ENCODE measurements at regions not wholly inside any gene's neighbourhood (a gene's known extent, or its start where the extent isn't known, plus 50 kb on each side); places are given as distances from the start of the nearest gene placed in this dataset.

- TF ChIP-seq POLR2A (IDR thresholded peaks at IDR 0.05) (no peak), CTCF (IDR thresholded peaks at IDR 0.05) (no peak)
- WGBS, 4 donors: 73 to 84% (median 77%) methylated on average over 2 of the region's 2 CpGs
- Histone ChIP-seq H3K4me1 (replicated peaks in 1 of 2) (no peaks in the 10 kb centered on the region), H3K27me3 (no peaks in the 10 kb centered on the region), H3K4me3 (no peak overlapping the region), H3K27ac (no peak overlapping the region), H3K9me3 (replicated peaks in 1 of 3) (no peaks in the 10 kb centered on the region), H3K36me3 (replicated peaks in 1 of 2) (no peaks in the 10 kb centered on the region)
- intact Hi-C loops (cut with DNase I): no loop called here
- no peak for DNase-seq
Measured at GRCh38 chr13:73310366-73310765, 251.6 kb downstream of the KLF5 start.

DNA sequence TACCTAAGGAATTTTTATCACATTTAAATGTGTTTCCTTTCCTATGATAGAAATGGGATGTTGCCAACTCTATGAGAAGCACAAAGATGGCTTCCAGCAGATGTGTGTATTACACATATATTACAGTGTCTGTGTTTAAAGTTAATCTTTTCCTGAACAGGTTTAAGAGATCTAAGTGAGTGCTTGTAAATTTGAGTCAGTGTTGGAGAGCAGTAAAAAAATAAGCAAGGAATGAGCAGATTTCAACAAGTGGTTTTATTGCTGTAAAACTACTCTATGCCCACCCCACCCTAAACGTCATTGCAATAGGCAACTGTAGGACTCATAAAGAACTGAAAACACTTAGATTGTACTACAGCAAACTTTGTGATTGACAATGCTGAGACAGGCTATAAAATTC, 248.7 kb downstream of the KLF5 start:
- H3K9me3 ChIP-seq (replicated peaks in 1 of 3): no peaks in the 10 kb centered on the region
- TF ChIP-seq POLR2A (IDR thresholded peaks at IDR 0.05) (no peak), CTCF (IDR thresholded peaks at IDR 0.05) (no peak)
- H3K4me1 ChIP-seq (replicated peaks in 1 of 2): no peaks in the 10 kb centered on the region
- 59 to 75% (median 71%) methylated on average over 1 of the region's 1 CpG for WGBS, 4 donors
- no peaks in the 10 kb centered on the region for H3K36me3 ChIP-seq (replicated peaks in 1 of 2)
- no peaks in the 10 kb centered on the region for H3K27me3 ChIP-seq
- H3K27ac ChIP-seq: no peak overlapping the region
- DNase-seq: no peak
- no peak overlapping the region for H3K4me3 ChIP-seq
- intact Hi-C loops (cut with DNase I): no loop called here

- Histone ChIP-seq H3K9me3 (replicated peaks in 1 of 3) (no peaks in the 10 kb centered on the region), H3K36me3 (replicated peaks in 1 of 2) (no peaks in the 10 kb centered on the region), H3K27ac (no peak overlapping the region), H3K27me3 (no peaks in the 10 kb centered on the region), H3K4me3 (no peak overlapping the region), H3K4me1 (replicated peaks in 1 of 2) (no peaks in the 10 kb centered on the region)
- 69 to 81% (median 75%) methylated on average over 1 of the region's 1 CpG for WGBS, 4 donors
- intact Hi-C loops (cut with DNase I): no loop called here
- TF ChIP-seq CTCF (IDR thresholded peaks at IDR 0.05) (no peak), POLR2A (IDR thresholded peaks at IDR 0.05) (no peak)
- no peak for DNase-seq
Measured at GRCh38 chr13:73306688-73307087, 247.9 kb downstream of the KLF5 start.

- Histone ChIP-seq H3K4me1 (replicated peaks in 1 of 2) (no peaks in the 10 kb centered on the region), H3K9me3 (replicated peaks in 1 of 3) (no peaks in the 10 kb centered on the region), H3K27me3 (no peaks in the 10 kb centered on the region), H3K27ac (no peak overlapping the region), H3K36me3 (replicated peaks in 1 of 2) (no peaks in the 10 kb centered on the region), H3K4me3 (no peak overlapping the region)
- WGBS, 4 donors: 50 to 72% (median 56%) methylated on average over 2 of the region's 2 CpGs
- intact Hi-C loops (cut with DNase I): no loop called here
- TF ChIP-seq POLR2A (IDR thresholded peaks at IDR 0.05) (no peak), CTCF (IDR thresholded peaks at IDR 0.05) (no peak)
- DNase-seq: no peak
Measured at GRCh38 chr13:73304442-73304841, 245.6 kb downstream of the KLF5 start.
